Left hindlimb (tissue), 1 donor: ENCODE measurements at regions not wholly inside any gene's neighbourhood (a gene's known extent, or its start where the extent isn't known, plus 50 kb on each side); places are given as distances from the start of the nearest gene placed in this dataset.
A peak's percentile ranks its signal among the peaks of the same experiment; 100 is the strongest.

Experiments
- DNase-seq: peaks from one replicate; pipeline ENCODE4 v3.0.0-alpha.2; 2018

DNA sequence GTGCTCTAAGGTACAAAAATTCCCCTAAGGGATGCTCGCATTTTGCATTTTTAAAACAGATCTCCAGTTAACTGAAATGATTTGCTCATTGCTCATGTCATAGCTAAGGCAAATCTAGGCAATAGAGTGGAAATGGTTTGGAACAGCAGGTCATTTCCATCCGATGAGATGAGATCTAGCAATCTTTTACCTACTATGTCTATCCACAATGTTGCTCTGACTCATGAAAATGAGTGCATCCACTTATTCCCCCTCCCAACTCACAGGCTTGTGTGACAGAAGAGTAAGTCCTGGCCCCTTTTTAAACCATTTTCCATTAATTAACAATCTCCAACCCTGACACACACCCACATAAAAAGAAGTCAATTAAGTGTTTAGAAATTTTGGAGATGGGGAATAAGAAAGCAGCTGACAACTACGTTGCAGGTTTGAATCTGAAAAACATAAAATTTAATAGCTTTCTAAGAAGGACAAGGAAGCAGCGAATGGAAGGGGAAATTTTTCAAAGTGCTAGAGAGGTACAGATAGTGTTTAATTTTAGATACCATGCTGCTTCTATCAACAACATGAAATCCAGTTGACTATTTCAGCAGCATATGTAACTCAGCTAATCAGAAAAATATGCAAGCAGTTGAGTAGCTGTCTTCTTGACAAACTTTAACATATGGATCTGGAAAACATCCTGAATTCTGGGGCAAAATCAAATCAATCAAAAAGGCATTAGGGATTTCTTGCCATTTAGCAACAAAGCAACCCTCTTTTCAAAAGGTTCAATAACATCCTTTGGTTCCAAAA lies 112.0 kb downstream of the TMCO5A start:
- DNase-seq, result no peak

DNA sequence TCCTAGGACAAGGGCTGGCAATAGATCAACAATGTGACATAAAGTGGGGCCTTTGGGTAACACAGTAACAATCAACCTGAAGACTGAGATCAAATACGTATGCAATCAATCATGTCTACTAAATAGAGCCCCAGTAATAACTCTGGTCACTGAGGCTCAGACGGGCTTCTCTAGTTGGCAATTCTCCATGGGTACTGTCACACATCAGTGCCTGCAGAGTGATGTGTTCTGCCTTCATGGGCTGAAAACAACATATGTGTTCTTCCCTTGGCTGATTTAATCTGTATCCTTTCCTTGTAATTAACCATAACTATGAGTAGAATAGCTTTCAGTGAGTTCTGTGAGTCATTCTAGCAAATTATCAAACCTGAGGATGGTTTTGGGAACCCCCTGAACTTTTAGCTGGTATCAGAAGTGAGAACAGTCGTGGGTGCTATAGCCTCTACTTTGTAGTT lies 113.6 kb downstream of the TMCO5A start:
- DNase-seq, result no peak

DNA sequence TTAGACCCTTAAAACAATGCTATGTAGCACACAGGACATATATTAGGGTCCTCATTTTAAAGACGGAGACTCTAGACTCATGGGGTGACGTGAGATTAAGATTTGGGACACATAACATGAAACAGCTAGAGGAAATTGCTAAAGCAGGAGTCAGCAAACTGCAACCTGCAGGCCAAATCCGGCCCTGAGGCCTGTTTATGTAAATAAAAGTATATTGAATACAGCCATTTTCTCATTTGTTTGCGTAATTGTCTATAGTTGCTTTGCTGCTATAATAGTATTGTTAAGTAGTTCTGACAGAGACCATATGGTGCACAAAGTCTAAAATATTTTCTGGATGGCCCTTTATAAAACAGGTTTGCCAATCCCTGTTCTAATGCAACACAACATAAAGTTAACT lies 115.5 kb downstream of the TMCO5A start:
- DNase-seq, result no peak

GRCh38 chr15:38050529-38051448 lies 116.3 kb downstream of the TMCO5A start:
- DNase-seq, result no peak

- no peak for DNase-seq
Observed at GRCh38 chr15:38053205-38053604, 118.8 kb downstream of the TMCO5A start.

DNA sequence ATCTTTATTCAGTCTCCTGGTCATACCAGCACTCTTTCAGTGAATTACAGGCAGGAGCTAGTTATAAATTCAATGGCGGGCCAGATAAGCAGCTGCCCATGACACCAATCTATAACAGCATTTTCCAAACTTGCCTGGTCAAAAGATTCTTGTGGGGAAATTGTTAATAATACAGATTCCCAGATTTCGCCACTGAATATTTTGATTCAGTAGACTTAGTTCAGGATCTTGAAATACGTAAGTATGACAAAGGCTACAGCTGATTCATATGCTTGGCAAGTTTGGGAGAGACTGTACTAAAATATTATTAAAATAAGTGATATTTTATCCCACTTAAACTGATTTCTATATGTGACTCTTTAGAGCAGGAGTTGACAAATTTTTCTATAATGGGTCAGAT lies 119.3 kb downstream of the TMCO5A start:
- DNase-seq, result no peak

DNA sequence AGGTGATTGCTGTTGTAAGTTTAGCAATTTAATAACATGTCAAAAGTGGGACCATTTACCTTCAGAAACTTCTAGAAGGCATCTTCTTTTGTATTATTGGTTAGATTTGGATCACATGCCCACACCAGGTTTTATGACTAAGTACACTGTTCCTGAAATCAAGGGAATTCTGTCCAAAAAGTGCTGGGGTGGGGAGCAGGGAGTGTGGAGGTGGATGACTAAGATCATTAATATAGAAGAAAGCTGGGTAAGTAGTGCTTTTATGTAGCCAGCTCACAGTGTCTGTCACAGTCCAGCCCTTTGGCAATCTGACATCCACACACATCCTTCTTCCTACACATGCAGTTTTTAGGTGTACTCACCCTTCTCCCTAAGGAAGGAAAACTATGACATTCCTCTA lies 120.0 kb downstream of the TMCO5A start:
- no peak for DNase-seq

- DNase-seq, result no peak
Observed at GRCh38 chr15:38058596-38059075, 124.2 kb downstream of the TMCO5A start.

- DNase-seq, result no peak
Observed at GRCh38 chr15:38059665-38060064, 125.2 kb downstream of the TMCO5A start.

- DNase-seq, result no peak
Observed at GRCh38 chr15:38061856-38062649, 127.6 kb downstream of the TMCO5A start.

DNA sequence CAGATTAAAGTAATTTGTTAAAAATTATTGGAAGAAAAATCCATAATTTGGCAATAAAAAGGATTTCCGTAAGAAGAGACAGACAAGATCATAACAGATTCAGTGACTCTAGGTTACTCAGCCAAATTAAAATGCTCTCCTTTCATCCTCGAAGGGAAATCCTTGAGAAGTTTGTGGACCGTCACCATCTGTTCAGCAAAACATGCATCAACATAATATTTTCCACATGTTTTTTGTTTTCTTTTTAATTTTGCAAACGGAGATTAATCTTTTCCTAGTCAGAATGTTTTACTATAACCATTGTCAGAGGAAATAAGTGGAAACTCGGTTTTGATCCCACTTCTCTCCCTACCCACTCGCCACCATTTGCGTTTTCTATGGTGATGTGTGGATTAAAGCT lies 128.3 kb downstream of the TMCO5A start:
- no peak for DNase-seq

- DNase-seq, result no peak
Observed at GRCh38 chr15:38065721-38066345, 131.4 kb downstream of the TMCO5A start.

DNA sequence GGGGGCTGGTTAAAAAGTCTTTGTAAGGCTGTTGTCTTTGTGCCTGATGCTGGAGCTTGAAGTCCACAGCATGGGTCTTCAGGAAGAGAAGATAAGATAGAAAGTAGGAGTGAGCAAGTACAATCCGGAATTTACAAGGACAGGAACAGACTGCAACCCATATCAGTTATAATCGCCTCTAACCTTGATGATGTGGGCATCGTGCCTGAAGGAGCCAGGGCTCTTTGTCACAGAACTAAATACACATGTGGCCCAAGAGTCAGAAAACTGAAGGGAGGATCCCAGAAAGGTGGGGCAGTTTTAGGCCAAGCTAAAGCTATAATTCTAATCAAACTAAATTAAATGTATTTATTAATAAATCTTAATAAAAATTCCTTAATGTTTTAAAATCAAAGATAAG lies 132.2 kb downstream of the TMCO5A start:
- DNase-seq, result no peak

GRCh38 chr15:38068626-38069391 lies 134.4 kb downstream of the TMCO5A start:
- DNase-seq, result peak; percentile 71

DNA sequence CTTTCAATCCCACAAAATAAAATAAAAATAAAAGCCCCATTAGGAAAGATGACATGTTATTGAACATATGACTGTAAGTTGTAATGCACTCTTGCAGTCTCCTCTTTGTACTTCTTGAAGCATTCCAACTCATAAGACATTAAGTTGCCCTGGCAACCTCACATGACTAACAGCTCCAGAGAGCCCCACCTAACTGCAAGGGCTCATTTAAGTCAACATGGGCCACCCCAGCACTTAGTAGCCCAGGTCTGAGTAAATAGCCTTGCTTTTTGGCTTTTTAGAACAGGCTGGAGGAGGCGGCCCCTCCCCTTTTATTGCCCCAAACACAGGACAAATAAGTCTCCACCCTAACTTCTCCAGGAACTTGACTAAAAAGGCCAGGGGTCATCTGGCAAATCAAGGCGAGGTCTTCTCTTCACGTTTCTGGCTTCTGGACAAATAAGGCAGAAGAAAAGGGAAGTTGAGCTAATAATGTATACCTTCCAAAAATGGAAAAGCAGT lies 135.1 kb downstream of the TMCO5A start:
- peak; percentile 63 for DNase-seq

- no peak for DNase-seq
Observed at GRCh38 chr15:38070778-38071177, 136.3 kb downstream of the TMCO5A start.

DNA sequence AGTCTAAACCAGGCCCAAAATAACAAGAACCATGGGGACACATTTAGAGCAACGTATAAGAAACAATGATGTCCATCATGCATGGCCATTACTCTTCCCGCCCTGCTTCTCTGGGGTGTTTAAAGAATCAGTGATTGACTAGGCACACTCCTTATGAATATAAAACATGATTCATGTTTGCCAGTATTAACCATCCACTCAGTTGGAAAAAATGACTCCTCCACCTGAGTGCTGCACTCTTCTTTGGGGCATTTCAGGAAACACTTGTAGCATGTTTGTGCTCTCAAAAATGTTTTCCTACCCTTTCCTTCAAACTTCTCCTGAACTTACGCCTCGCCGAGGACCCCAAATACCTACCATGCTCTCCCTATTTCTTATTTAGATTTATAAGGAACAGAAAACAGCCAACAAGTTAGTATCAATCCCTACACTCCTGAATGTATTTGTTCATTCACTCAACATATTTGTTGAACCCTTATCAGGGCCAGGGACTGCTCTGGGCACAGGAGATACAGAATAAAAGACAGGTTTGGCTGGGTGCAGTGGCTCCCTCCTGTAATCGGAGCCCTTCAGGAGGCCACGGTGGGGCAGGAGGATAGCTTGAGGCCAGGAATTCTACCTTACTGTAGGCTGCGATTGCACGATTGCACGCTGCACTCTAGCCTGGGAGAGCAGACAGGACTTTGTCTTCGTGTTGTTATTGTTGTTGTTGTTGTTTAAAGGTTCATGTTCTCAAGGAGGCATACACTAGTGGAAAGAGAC lies 137.0 kb downstream of the TMCO5A start:
- no peak for DNase-seq

DNA sequence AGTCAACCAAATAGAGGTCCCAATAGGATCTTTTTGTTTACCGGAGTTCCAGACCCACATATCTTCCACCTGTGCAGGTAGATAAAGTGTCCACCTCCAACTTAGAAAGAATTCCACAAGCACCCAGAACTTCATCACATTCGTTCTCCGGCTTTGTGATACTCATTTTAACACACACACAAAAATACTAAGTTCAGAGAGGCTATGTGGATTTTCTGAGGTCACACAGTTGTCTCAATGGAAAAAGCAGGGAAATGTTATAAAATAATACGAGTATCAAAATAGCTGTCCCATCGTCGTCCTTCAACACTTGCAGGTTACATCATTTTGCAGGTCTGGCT lies 137.5 kb downstream of the TMCO5A start:
- DNase-seq, result no peak

DNA sequence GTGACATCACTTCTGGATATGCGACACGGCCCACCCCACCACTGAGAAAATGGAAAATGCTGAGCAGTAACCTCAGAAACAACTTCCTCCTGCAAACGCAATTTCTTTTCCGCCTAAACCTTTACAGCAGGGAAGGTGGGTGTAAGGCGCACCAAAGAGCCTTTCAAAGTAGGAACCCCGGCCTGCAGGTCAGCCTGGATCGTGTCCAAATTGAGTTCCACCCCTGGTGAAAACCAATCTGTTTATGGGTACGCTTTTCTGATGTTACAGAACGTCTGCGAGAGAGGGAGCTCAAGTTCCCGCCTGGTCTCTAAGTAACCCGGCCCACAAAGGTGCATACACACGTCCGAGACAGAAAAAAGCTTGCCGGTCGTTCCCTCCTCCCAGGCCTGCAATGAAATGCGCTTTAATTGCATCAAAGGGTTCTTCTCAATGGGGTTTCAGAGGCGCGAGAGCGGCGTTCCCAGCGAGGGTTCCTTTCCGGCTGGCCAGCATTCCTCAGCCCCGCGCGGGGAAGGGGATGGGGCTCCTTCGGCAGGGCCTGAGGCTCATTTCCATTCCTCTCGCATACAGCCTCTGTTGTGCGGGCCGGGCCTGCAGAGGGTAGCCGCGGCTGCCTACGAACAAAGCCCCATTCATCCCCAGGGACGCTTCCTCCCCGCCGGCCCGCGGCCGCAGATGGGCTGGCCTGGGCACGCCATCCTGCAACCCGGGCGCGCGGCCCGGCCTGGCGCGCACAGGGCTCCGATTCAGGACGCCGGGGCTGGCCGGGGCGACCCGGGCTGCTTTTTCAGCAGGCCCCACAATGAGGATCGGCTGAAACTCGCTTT lies 138.1 kb downstream of the TMCO5A start:
- DNase-seq, result peak; percentile 91
